ENCODE measurements at regions not wholly inside any gene's neighbourhood (a gene's known extent, or its start where the extent isn't known, plus 50 kb on each side); places are given as distances from the start of the nearest gene placed in this dataset.

GRCh38 chr4:141926406-141926805 lies 290.0 kb downstream of the IL15 start:
- TF ChIP-seq RAD21 (IDR thresholded peaks at IDR 0.05; ENCODE audit: low read length): no peak
- no peak for TF ChIP-seq CTCF (conservative IDR thresholded peaks at IDR 0.05; ENCODE audit: low read depth, low read length)

All from IMR-90 (cell line).